HEK293T (cell line): ENCODE measurements at regions not wholly inside any gene's neighbourhood (a gene's known extent, or its start where the extent isn't known, plus 50 kb on each side); places are given as distances from the start of the nearest gene placed in this dataset.

Source experiments
- FOXA1 ChIP-seq: fragments of 450-650 bp; IDR thresholded peaks from 2 replicates; pipeline ENCODE4 v1.6.1; 2016; ENCODE audit warnings: mild to moderate bottlenecking
- FOXK2 ChIP-seq: fragments of 450-650 bp; IDR thresholded peaks from 2 replicates; pipeline ENCODE4 v1.6.1; 2016; ENCODE audit warnings: mild to moderate bottlenecking
- LEF1 ChIP-seq: fragments of 450-650 bp; IDR thresholded peaks from 2 replicates; pipeline ENCODE4 v1.6.1; 2017; ENCODE audit warnings: mild to moderate bottlenecking, borderline replicate concordance
- NFRKB ChIP-seq: fragments of 450-650 bp; IDR thresholded peaks from 2 replicates; pipeline ENCODE4 v1.6.1; 2016; ENCODE audit warnings: mild to moderate bottlenecking, moderate library complexity

DNA sequence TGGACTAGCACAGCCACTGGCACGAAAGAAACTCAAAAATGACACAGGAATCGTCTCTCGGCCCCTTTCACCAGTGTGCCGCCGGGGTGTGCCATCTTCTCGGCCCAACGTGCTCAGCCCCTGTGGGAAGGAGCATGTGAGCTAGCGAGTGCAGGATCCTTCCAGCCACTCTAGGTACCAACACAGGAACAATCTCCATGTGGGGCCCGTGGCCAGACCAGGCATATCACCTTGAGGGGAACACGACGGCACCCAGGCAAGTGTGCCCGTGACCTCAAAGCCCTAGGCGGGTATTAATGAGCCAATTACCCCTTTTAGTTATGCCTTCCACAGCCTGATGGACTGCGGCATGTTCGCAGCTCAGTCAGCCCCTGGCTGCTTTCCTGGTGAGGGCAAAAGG is 231.5 kb downstream of the FAT4 start:
- TF ChIP-seq LEF1 = no peak
- TF ChIP-seq FOXA1 = no peak
- no peak for TF ChIP-seq FOXK2
- TF ChIP-seq NFRKB = no peak
